Gastrocnemius medialis (tissue), 4 donors: ENCODE measurements at regions not wholly inside any gene's neighbourhood (a gene's known extent, or its start where the extent isn't known, plus 50 kb on each side); places are given as distances from the start of the nearest gene placed in this dataset.

Experiments used
- CTCF ChIP-seq, 5 experiments: fragments of 450-650 bp in 3 of 5; fragments of 200-600 bp in 2 of 5; sonication (generic) in 2 of 5; IDR thresholded peaks in 4 of 5; conservative IDR thresholded peaks in 1 of 5; 1 replicate in 4 of 5; 2 replicates in 1 of 5; pipeline ENCODE4 v1.5.1; 2016 to 2019; ENCODE audit warnings: antibody characterized with exemption in 5 of 5, mild to moderate bottlenecking in 3 of 5, moderate library complexity in 3 of 5
- POLR2A ChIP-seq, 2 donors: fragments of 450-650 bp; IDR thresholded peaks; one replicate each; pipeline ENCODE4 v1.6.1; 2017; ENCODE audit warnings: antibody characterized with exemption in 2 of 2, mild to moderate bottlenecking in 2 of 2, moderate library complexity in 2 of 2

DNA sequence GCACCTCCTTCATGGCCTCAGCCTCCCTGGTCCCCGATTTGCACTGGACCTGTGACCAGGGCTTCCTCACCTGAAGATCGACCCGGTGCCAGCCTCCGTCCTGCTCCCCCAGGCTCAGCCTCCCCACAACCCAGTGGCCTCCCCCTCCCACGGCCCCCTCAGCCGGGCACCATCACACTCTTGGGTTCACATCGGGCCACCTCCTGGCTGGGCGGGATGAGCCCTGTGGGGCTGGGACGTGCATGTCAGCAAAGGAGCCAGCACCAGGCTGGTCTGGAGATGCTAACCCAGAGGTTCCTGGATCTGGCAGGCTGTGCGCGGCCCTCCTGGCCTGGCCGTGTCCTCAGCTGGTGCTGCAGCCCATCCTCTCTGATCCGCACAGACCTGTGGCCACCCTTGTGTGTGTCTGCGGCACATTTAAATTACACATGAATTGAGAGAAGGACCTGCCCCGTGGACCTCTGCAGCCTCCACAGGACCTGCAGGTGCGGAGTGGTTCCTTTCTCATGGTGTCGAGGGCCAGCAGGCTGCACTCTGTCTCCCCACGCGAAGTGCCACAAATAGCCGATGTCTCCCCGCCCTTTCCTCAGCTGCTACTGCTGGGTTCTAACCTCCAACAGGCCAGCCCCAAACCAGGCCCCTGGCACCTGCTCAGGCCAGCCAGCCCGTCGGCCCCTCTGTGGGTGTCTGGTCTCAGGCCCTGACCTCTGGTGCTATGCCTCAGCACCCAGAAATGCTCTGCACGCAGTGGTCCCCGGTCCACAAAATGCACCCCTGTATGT, 237.5 kb downstream of the ERMARD start:
- TF ChIP-seq CTCF (IDR thresholded peaks at IDR 0.05 in 4 of 5, conservative IDR thresholded peaks at IDR 0.05 in 1 of 5), result no peak
- TF ChIP-seq POLR2A (IDR thresholded peaks at IDR 0.05), result no peak
